CD8-positive, alpha-beta memory T cell (primary cell): ENCODE measurements at regions not wholly inside any gene's neighbourhood (a gene's known extent, or its start where the extent isn't known, plus 50 kb on each side); places are given as distances from the start of the nearest gene placed in this dataset.

ENCODE experiments used
- CTCF ChIA-PET: fragments of 350-600 bp; sonication (Branson Sonifier 250); formaldehyde crosslinking; loops from one replicate; lab custom pipeline; 2021; ENCODE audit warnings: antibody characterized with exemption; lab: Charles Lee
- POLR2A ChIA-PET: fragments of 350-600 bp; sonication (Branson Sonifier 250); formaldehyde crosslinking; loops from one replicate; lab custom pipeline; 2021; ENCODE audit warnings: antibody characterized with exemption; lab: Charles Lee
- DNase-seq, 5 donors: peaks; one replicate each; pipeline versions ENCODE4 v3.0.0 to v3.0.0-alpha.2; 2020 to 2022; ENCODE audit warnings: mixed read lengths in 1 of 5
- H3K27ac ChIP-seq: one replicate; pipeline ENCODE4 v1.7.0; 2013; ENCODE audit warnings: low read depth, mild to moderate bottlenecking, low read length, moderate library complexity
- H3K27me3 ChIP-seq: 2 replicates; pipeline ENCODE4 v1.7.0; 2013; ENCODE audit warnings: low read length, mild to moderate bottlenecking; ENCODE audit not compliant: insufficient read depth, poor library complexity, severe bottlenecking
- H3K36me3 ChIP-seq: 2 replicates; pipeline ENCODE4 v1.7.0; 2013; ENCODE audit warnings: mild to moderate bottlenecking, low read length, moderate library complexity; ENCODE audit not compliant: insufficient read depth
- H3K4me1 ChIP-seq: 2 replicates; pipeline ENCODE4 v1.7.0; 2013; ENCODE audit warnings: mild to moderate bottlenecking, low read length, moderate library complexity; ENCODE audit not compliant: insufficient read depth
- H3K4me3 ChIP-seq: 2 replicates; pipeline ENCODE4 v1.7.0; 2013; ENCODE audit warnings: mild to moderate bottlenecking, low read length
- H3K9me3 ChIP-seq: 2 replicates; pipeline ENCODE4 v1.7.0; 2013; ENCODE audit warnings: mild to moderate bottlenecking, low read length
- H3K27ac Mint-ChIP-seq, 8 donors: one replicate each; pipeline ENCODE4 v1.8.0; 2020 to 2021; ENCODE audit warnings: mixed read lengths in 8 of 8, mild to moderate bottlenecking in 6 of 8, inconsistent platforms in 3 of 8, moderate library complexity in 3 of 8
- H3K27me3 Mint-ChIP-seq, 2 donors: one replicate each; pipeline ENCODE4 v1.8.0; 2020 to 2021; ENCODE audit warnings: mixed read lengths in 2 of 2, mild to moderate bottlenecking in 1 of 2, moderate library complexity in 1 of 2
- H3K36me3 Mint-ChIP-seq, 3 donors: one replicate each; pipeline ENCODE4 v1.8.0; 2020 to 2021; ENCODE audit warnings: mixed read lengths in 3 of 3, inconsistent platforms in 1 of 3, mild to moderate bottlenecking in 1 of 3
- H3K4me1 Mint-ChIP-seq, 3 donors: one replicate each; pipeline ENCODE4 v1.8.0; 2020 to 2021; ENCODE audit warnings: mixed read lengths in 3 of 3, inconsistent platforms in 1 of 3, mild to moderate bottlenecking in 1 of 3
- H3K4me3 Mint-ChIP-seq, 7 donors: one replicate each; pipeline ENCODE4 v1.8.0; 2020 to 2021; ENCODE audit warnings: mixed read lengths in 7 of 7, mild to moderate bottlenecking in 6 of 7, moderate library complexity in 4 of 7, inconsistent platforms in 2 of 7
- H3K9me3 Mint-ChIP-seq, 5 donors: one replicate each; pipeline ENCODE4 v1.8.0; 2020 to 2022; ENCODE audit warnings: mixed read lengths in 5 of 5, mild to moderate bottlenecking in 3 of 5, moderate library complexity in 2 of 5, inconsistent platforms in 1 of 5

GRCh38 chr1:229141271-229141670, 129.6 kb upstream of the RAB4A start:
- peaks cover 23 to 42% (median 38%) of the 10 kb centered on the region in 3 donors for H3K4me1 Mint-ChIP-seq
- H3K9me3 Mint-ChIP-seq: no peaks in the 10 kb centered on the region
- peaks cover 0 to 4% (median 0%) of the 10 kb centered on the region in 3 donors for H3K36me3 Mint-ChIP-seq
- H3K36me3 ChIP-seq: no peaks in the 10 kb centered on the region
- H3K27me3 Mint-ChIP-seq: peaks cover 3 to 6% of the 10 kb centered on the region in 2 donors
- DNase-seq: no peak
- H3K27me3 ChIP-seq: no peaks in the 10 kb centered on the region
- H3K9me3 ChIP-seq: no peaks in the 10 kb centered on the region
- POLR2A ChIA-PET: no interaction called here
- no peak overlapping the region for H3K4me3 Mint-ChIP-seq
- CTCF ChIA-PET: no interaction called here
- H3K27ac Mint-ChIP-seq: no peak overlapping the region
- no peak overlapping the region for H3K4me3 ChIP-seq
- no peak overlapping the region for H3K27ac ChIP-seq
- H3K4me1 ChIP-seq: peaks cover 26% of the 10 kb centered on the region

- ChIA-PET CTCF (no interaction called here), POLR2A (no interaction called here)
- Mint-ChIP-seq H3K36me3 (no peaks in the 10 kb centered on the region), H3K4me3 (no peak overlapping the region), H3K27ac (no peak overlapping the region), H3K27me3 (peaks cover 6 to 9% of the 10 kb centered on the region in 2 donors), H3K4me1 (peaks cover 22 to 36% (median 32%) of the 10 kb centered on the region in 3 donors), H3K9me3 (no peaks in the 10 kb centered on the region)
- Histone ChIP-seq H3K27me3 (no peaks in the 10 kb centered on the region), H3K27ac (no peak overlapping the region), H3K4me1 (peaks cover 26% of the 10 kb centered on the region), H3K36me3 (no peaks in the 10 kb centered on the region), H3K4me3 (no peak overlapping the region), H3K9me3 (no peaks in the 10 kb centered on the region)
- no peak for DNase-seq
Observed at GRCh38 chr1:229141689-229142377, 129.1 kb upstream of the RAB4A start.

DNA sequence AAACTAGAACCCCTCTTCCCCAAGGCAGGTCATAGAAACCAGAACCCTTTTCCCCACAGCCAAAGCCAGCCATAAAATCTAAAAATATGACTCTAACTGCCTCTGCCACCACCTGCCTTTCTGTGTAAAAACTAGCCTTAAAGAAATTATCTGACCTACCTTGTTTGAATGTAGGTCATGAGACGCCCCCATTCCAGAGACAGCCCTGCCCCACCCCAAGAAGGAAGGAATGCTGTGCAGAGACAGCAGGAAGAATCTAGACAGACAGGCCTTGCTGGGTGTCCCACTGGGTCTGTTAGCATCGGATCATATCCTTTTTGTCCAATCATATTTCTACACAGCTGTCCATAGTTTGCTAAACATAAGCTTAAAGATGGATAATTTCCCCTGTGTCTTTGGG, 128.4 kb upstream of the RAB4A start:
- H3K27ac ChIP-seq: no peak overlapping the region
- Mint-ChIP-seq H3K9me3 (no peaks in the 10 kb centered on the region), H3K36me3 (no peaks in the 10 kb centered on the region), H3K27ac (no peak overlapping the region), H3K4me1 (peaks cover 19 to 30% (median 26%) of the 10 kb centered on the region in 3 donors), H3K27me3 (peaks cover 8 to 13% of the 10 kb centered on the region in 2 donors), H3K4me3 (no peak overlapping the region)
- ChIA-PET POLR2A (no interaction called here), CTCF (no interaction called here)
- H3K27me3 ChIP-seq: no peaks in the 10 kb centered on the region
- H3K4me1 ChIP-seq: peaks cover 20% of the 10 kb centered on the region
- H3K9me3 ChIP-seq: no peaks in the 10 kb centered on the region
- H3K4me3 ChIP-seq: no peak overlapping the region
- no peak for DNase-seq
- no peaks in the 10 kb centered on the region for H3K36me3 ChIP-seq

- peak overlapping the region in 1 of 8 donors; percentile 44 for H3K27ac Mint-ChIP-seq
- peaks cover 10 to 14% of the 10 kb centered on the region in 2 donors for H3K27me3 Mint-ChIP-seq
- ChIA-PET CTCF (no interaction called here), POLR2A (no interaction called here)
- no peaks in the 10 kb centered on the region for H3K4me1 ChIP-seq
- no peak for DNase-seq
- H3K4me3 ChIP-seq: no peak overlapping the region
- H3K9me3 ChIP-seq: no peaks in the 10 kb centered on the region
- no peak overlapping the region for H3K27ac ChIP-seq
- no peaks in the 10 kb centered on the region for H3K36me3 ChIP-seq
- H3K9me3 Mint-ChIP-seq: no peaks in the 10 kb centered on the region
- no peaks in the 10 kb centered on the region for H3K4me1 Mint-ChIP-seq
- H3K27me3 ChIP-seq: no peaks in the 10 kb centered on the region
- H3K4me3 Mint-ChIP-seq: peak overlapping the region in 1 of 7 donors; percentile 48
- no peaks in the 10 kb centered on the region for H3K36me3 Mint-ChIP-seq
Observed at GRCh38 chr1:229146647-229147046, 124.3 kb upstream of the RAB4A start.

GRCh38 chr1:229147072-229147471, 123.8 kb upstream of the RAB4A start:
- Mint-ChIP-seq H3K36me3 (no peaks in the 10 kb centered on the region), H3K4me3 (peak overlapping the region in 1 of 7 donors; percentile 48), H3K27me3 (peaks cover 11 to 14% of the 10 kb centered on the region in 2 donors), H3K27ac (no peak overlapping the region), H3K4me1 (no peaks in the 10 kb centered on the region), H3K9me3 (peaks cover 0 to 1% (median 0%) of the 10 kb centered on the region in 5 donors)
- Histone ChIP-seq H3K27ac (no peak overlapping the region), H3K27me3 (no peaks in the 10 kb centered on the region), H3K4me1 (no peaks in the 10 kb centered on the region), H3K36me3 (no peaks in the 10 kb centered on the region), H3K9me3 (no peaks in the 10 kb centered on the region), H3K4me3 (no peak overlapping the region)
- POLR2A ChIA-PET: no interaction called here
- CTCF ChIA-PET: no interaction called here
- no peak for DNase-seq

DNA sequence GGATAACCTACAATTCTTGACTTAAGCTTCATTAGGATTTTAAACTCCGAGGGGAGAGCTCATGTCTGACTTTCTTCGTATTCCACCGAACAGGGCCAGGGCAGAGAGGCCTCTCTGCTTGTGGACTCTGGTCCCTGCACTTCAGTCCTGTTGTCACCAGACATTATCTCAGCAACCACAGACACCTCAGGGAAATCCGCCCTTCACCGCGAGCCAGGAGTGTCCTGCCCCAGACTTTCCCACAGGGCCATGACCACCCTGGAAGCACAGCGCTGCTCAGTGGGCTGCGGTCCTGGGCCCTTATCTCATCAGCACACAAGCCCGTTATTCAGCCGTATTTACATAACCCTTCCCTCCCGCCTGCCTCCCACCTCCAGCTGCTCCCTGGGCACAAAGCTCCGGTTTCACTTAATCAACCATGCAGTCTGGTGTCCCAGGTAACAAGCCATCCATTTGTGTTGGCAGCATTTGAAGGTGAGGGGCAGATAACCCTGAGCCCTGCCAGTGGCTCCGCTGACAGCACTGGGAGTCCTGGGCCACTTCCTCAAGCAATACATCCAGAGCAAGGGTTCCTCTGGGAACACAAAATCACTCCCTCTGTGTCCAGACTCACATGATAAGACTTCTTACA, 122.8 kb upstream of the RAB4A start:
- no peak for DNase-seq
- Mint-ChIP-seq H3K4me3 (no peak overlapping the region), H3K36me3 (peaks cover 0 to 2% (median 0%) of the 10 kb centered on the region in 3 donors), H3K9me3 (peaks cover 0 to 1% (median 0%) of the 10 kb centered on the region in 5 donors), H3K4me1 (no peaks in the 10 kb centered on the region), H3K27me3 (peaks cover 11 to 14% of the 10 kb centered on the region in 2 donors), H3K27ac (no peak overlapping the region)
- no peaks in the 10 kb centered on the region for H3K9me3 ChIP-seq
- H3K36me3 ChIP-seq: no peaks in the 10 kb centered on the region
- no peaks in the 10 kb centered on the region for H3K4me1 ChIP-seq
- CTCF ChIA-PET: no interaction called here
- no peaks in the 10 kb centered on the region for H3K27me3 ChIP-seq
- H3K4me3 ChIP-seq: no peak overlapping the region
- POLR2A ChIA-PET: no interaction called here
- no peak overlapping the region for H3K27ac ChIP-seq

- ChIA-PET POLR2A (no interaction called here), CTCF (no interaction called here)
- Histone ChIP-seq H3K4me3 (no peak overlapping the region), H3K27ac (no peak overlapping the region), H3K36me3 (no peaks in the 10 kb centered on the region), H3K4me1 (no peaks in the 10 kb centered on the region), H3K27me3 (no peaks in the 10 kb centered on the region), H3K9me3 (no peaks in the 10 kb centered on the region)
- Mint-ChIP-seq H3K27me3 (peaks cover 11 to 14% of the 10 kb centered on the region in 2 donors), H3K4me1 (peaks cover 2 to 6% (median 2%) of the 10 kb centered on the region in 3 donors), H3K4me3 (no peak overlapping the region), H3K9me3 (peaks cover 0 to 1% (median 0%) of the 10 kb centered on the region in 5 donors), H3K27ac (no peak overlapping the region), H3K36me3 (peaks cover 0 to 2% (median 0%) of the 10 kb centered on the region in 3 donors)
- no peak for DNase-seq
Observed at GRCh38 chr1:229148743-229149142, 122.2 kb upstream of the RAB4A start.

DNA sequence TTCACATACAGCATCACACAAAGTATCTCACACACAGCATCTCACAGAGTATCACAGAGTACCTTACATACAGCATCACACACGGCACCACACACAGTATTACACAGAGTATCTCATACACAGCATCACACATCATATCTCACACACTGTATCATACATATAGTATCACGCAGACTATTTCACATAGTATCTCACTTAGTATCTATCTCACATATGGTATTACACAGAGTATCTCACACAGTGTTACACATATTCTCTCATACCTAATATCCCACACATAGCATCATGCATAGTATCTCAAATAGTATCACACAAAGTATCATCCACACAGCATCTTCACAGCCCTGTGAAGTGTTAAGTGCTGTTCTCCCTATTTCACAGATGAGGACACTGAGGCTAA, 121.5 kb upstream of the RAB4A start:
- peaks cover 4% of the 10 kb centered on the region for H3K4me1 ChIP-seq
- H3K27me3 ChIP-seq: no peaks in the 10 kb centered on the region
- Mint-ChIP-seq H3K27ac (no peak overlapping the region), H3K4me1 (peaks cover 6 to 12% (median 9%) of the 10 kb centered on the region in 3 donors), H3K27me3 (peaks cover 11 to 14% of the 10 kb centered on the region in 2 donors), H3K4me3 (no peak overlapping the region), H3K36me3 (peaks cover 0 to 2% (median 0%) of the 10 kb centered on the region in 3 donors), H3K9me3 (peaks cover 0 to 1% (median 0%) of the 10 kb centered on the region in 5 donors)
- DNase-seq: no peak
- H3K4me3 ChIP-seq: no peak overlapping the region
- ChIA-PET POLR2A (no interaction called here), CTCF (no interaction called here)
- H3K27ac ChIP-seq: no peak overlapping the region
- H3K36me3 ChIP-seq: no peaks in the 10 kb centered on the region
- no peaks in the 10 kb centered on the region for H3K9me3 ChIP-seq
